Peyer's patch (tissue), 4 donors: ENCODE measurements at regions not wholly inside any gene's neighbourhood (a gene's known extent, or its start where the extent isn't known, plus 50 kb on each side); places are given as distances from the start of the nearest gene placed in this dataset.
"Not testable (repeated sequence)": the region's sequence is repeated elsewhere in the genome, so short reads cannot be mapped to it uniquely, and the experiment has no call there.

ENCODE experiments used
- POLR2A ChIP-seq, 2 donors: fragments of 450-650 bp; IDR thresholded peaks; one replicate each; pipeline ENCODE4 v1.5.1; 2017; ENCODE audit warnings: antibody characterized with exemption in 2 of 2, mild to moderate bottlenecking in 2 of 2, moderate library complexity in 2 of 2
- TF ChIP-seq, protein P1 (sequence below), 6 experiments: fragments of 450-650 bp in 4 of 6; fragments of 200-600 bp in 2 of 6; sonication (generic) in 1 of 6; IDR thresholded peaks; one replicate each; pipeline ENCODE4 v1.5.1; 2017 to 2019; ENCODE audit warnings: antibody characterized with exemption in 6 of 6, mild to moderate bottlenecking in 3 of 6, moderate library complexity in 1 of 6

DNA sequence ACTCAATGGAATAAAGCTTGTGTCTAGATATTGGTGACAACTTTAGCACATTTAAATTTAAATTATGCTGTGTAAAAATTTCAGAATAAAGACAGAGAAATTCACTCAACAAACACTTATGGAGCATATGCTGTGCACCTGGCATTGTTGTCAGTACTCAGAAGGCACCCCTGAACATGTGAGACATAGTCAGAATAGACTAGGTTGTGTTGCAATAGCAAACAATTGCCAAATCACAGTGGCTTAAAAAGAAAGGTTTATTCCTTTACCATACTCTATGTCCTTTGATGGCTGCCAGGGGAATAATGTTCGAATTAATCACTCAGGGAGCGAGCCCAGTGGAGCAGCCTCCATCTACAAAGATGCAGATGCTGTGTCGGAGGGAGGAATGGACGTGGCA is 72.6 kb upstream of the GBA3 start:
- TF ChIP-seq, protein P1, sequence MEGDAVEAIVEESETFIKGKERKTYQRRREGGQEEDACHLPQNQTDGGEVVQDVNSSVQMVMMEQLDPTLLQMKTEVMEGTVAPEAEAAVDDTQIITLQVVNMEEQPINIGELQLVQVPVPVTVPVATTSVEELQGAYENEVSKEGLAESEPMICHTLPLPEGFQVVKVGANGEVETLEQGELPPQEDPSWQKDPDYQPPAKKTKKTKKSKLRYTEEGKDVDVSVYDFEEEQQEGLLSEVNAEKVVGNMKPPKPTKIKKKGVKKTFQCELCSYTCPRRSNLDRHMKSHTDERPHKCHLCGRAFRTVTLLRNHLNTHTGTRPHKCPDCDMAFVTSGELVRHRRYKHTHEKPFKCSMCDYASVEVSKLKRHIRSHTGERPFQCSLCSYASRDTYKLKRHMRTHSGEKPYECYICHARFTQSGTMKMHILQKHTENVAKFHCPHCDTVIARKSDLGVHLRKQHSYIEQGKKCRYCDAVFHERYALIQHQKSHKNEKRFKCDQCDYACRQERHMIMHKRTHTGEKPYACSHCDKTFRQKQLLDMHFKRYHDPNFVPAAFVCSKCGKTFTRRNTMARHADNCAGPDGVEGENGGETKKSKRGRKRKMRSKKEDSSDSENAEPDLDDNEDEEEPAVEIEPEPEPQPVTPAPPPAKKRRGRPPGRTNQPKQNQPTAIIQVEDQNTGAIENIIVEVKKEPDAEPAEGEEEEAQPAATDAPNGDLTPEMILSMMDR (IDR thresholded peaks at IDR 0.05): not testable (repeated sequence)
- TF ChIP-seq POLR2A (IDR thresholded peaks at IDR 0.05): not testable (repeated sequence)
